Keratinocyte (primary cell): ENCODE measurements at regions not wholly inside any gene's neighbourhood (a gene's known extent, or its start where the extent isn't known, plus 50 kb on each side); places are given as distances from the start of the nearest gene placed in this dataset.

Source experiments
- DNase-seq: peaks from one replicate; pipeline ENCODE4 v3.0.0-alpha.2; 2011; ENCODE audit warnings: low read depth, missing footprints, low spot score
- FAIRE-seq: peaks from 2 replicates; lab custom pipeline; 2011; peaks lifted over from hg19 to GRCh38; lab: Jason Lieb, UNC
- H2AFZ ChIP-seq: 2 replicates; pipeline ENCODE4 v1.6.0; 2012; ENCODE audit warnings: low read length, control low read depth, inconsistent platforms; ENCODE audit not compliant: control insufficient read depth
- H3K27ac ChIP-seq: 2 replicates; pipeline ENCODE4 v1.5.1; 2011; ENCODE audit warnings: low read length; ENCODE audit not compliant: control insufficient read depth, insufficient read depth
- H3K27me3 ChIP-seq: 3 replicates; pipeline ENCODE4 v1.6.0; 2011; ENCODE audit warnings: low read length; ENCODE audit not compliant: control insufficient read depth, insufficient read depth; ENCODE audit errors: extremely low read depth
- H3K36me3 ChIP-seq, 2 experiments: 2 replicates in 1 of 2; 3 replicates in 1 of 2; pipeline ENCODE4 v1.5.1; 2011; ENCODE audit warnings: low read length in 2 of 2, mild to moderate bottlenecking in 1 of 2; ENCODE audit not compliant: control insufficient read depth in 2 of 2, insufficient read depth in 2 of 2; ENCODE audit errors: extremely low read depth in 1 of 2
- H3K4me1 ChIP-seq: 3 replicates; pipeline ENCODE4 v1.5.1; 2011; ENCODE audit warnings: low read length; ENCODE audit not compliant: control insufficient read depth, insufficient read depth; ENCODE audit errors: extremely low read depth
- H3K4me2 ChIP-seq: 3 replicates; pipeline ENCODE4 v1.6.0; 2011; ENCODE audit warnings: low read depth, low read length; ENCODE audit not compliant: control insufficient read depth, insufficient read depth; ENCODE audit errors: extremely low read depth
- H3K4me3 ChIP-seq, 3 experiments: fragments of 200-600 bp in 1 of 3; sonication (generic) in 1 of 3; 2 replicates in 2 of 3; 3 replicates in 1 of 3; pipeline ENCODE4 v1.5.1; 2011 to 2016; ENCODE audit warnings: low read length in 3 of 3, mild to moderate bottlenecking in 3 of 3, control low read depth in 2 of 3, inconsistent platforms in 1 of 3, low read depth in 1 of 3, mixed read lengths in 1 of 3, mixed run types in 1 of 3, moderate library complexity in 1 of 3; ENCODE audit not compliant: control insufficient read depth in 2 of 3, insufficient read depth in 2 of 3; ENCODE audit errors: extremely low read depth in 1 of 3
- H3K79me2 ChIP-seq: 2 replicates; pipeline ENCODE4 v1.6.0; 2012; ENCODE audit warnings: low read length; ENCODE audit not compliant: control insufficient read depth, insufficient read depth
- H3K9ac ChIP-seq: 3 replicates; pipeline ENCODE4 v1.6.0; 2011; ENCODE audit warnings: low read length; ENCODE audit not compliant: control insufficient read depth, insufficient read depth; ENCODE audit errors: extremely low read depth
- H3K9me1 ChIP-seq: 3 replicates; pipeline ENCODE4 v1.6.0; 2011; ENCODE audit warnings: low read length; ENCODE audit not compliant: control insufficient read depth, insufficient read depth; ENCODE audit errors: extremely low read depth
- H3K9me3 ChIP-seq: 2 replicates; pipeline ENCODE4 v1.5.1; 2012; ENCODE audit warnings: low read depth, low read length; ENCODE audit not compliant: control insufficient read depth
- H4K20me1 ChIP-seq: 3 replicates; pipeline ENCODE4 v1.6.0; 2011; ENCODE audit warnings: low read length; ENCODE audit not compliant: control insufficient read depth, insufficient read depth; ENCODE audit errors: extremely low read depth
- CTCF ChIP-seq, 3 experiments: IDR thresholded peaks in 1 of 3; conservative IDR thresholded peaks in 1 of 3; optimal IDR thresholded peaks in 1 of 3; 2 replicates in 2 of 3; 3 replicates in 1 of 3; pipeline versions ENCODE3 to v1.5.1; 2011; ENCODE audit warnings: low read length in 3 of 3, mild to moderate bottlenecking in 3 of 3, moderate library complexity in 2 of 3, control low read depth in 1 of 3, inconsistent platforms in 1 of 3; ENCODE audit not compliant: insufficient read depth in 2 of 3; ENCODE audit errors: extremely low read depth in 1 of 3
- EZH2 ChIP-seq: IDR thresholded peaks from one replicate; pipeline ENCODE4 v1.6.1; 2012; ENCODE audit warnings: inconsistent platforms, mild to moderate bottlenecking, low read length, moderate library complexity
- dilution Hi-C: fragments of 300-500 bp; cut with MboI; formaldehyde crosslinking; loops from one replicate; pipeline ENCODE4 v1.7.0; 2020; ENCODE audit warnings: low sequenced_read_pairs; ENCODE audit not compliant: extremely low pct_ligation_motif_present

GRCh38 chr2:172246649-172247048, 143.9 kb upstream of the DLX2 start:
- Histone ChIP-seq H4K20me1 (no peaks in the 10 kb centered on the region), H3K4me1 (peaks cover 52% of the 10 kb centered on the region), H3K79me2 (no peaks in the 10 kb centered on the region), H3K27ac (peak overlapping the region; percentile 97), H3K9me3 (no peaks in the 10 kb centered on the region), H3K9me1 (no peaks in the 10 kb centered on the region), H3K9ac (no peak overlapping the region), H3K36me3 (no peaks in the 10 kb centered on the region), H3K4me2 (peak overlapping the region; percentile 27), H3K27me3 (no peaks in the 10 kb centered on the region), H3K4me3 (no peak overlapping the region), H2AFZ (no peak overlapping the region)
- TF ChIP-seq EZH2: no peak
- no peak for TF ChIP-seq CTCF (optimal IDR thresholded peaks at IDR 0.05 in 1 of 3, IDR thresholded peaks at IDR 0.05 in 1 of 3, conservative IDR thresholded peaks at IDR 0.05 in 1 of 3; ENCODE audit: extremely low read depth in 1 of 3, insufficient read depth in 2 of 3, low read length in 3 of 3)
- DNase-seq: no peak
- peak; percentile 26 for FAIRE-seq
- dilution Hi-C loops: no loop called here

GRCh38 chr2:172247203-172247602, 144.5 kb upstream of the DLX2 start:
- no peaks in the 10 kb centered on the region for H4K20me1 ChIP-seq
- peak overlapping the region; percentile 27 for H3K4me2 ChIP-seq
- no peak for DNase-seq
- H3K27ac ChIP-seq: peak overlapping the region; percentile 97
- peak; percentile 72 for FAIRE-seq
- dilution Hi-C loops: no loop called here
- no peaks in the 10 kb centered on the region for H3K27me3 ChIP-seq
- H3K4me3 ChIP-seq: no peak overlapping the region
- TF ChIP-seq EZH2: no peak
- no peak for TF ChIP-seq CTCF (optimal IDR thresholded peaks at IDR 0.05 in 1 of 3, IDR thresholded peaks at IDR 0.05 in 1 of 3, conservative IDR thresholded peaks at IDR 0.05 in 1 of 3; ENCODE audit: extremely low read depth in 1 of 3, insufficient read depth in 2 of 3, low read length in 3 of 3)
- no peaks in the 10 kb centered on the region for H3K36me3 ChIP-seq
- no peaks in the 10 kb centered on the region for H3K9me1 ChIP-seq
- H2AFZ ChIP-seq: no peak overlapping the region
- peaks cover 57% of the 10 kb centered on the region for H3K4me1 ChIP-seq
- H3K9ac ChIP-seq: peak overlapping the region; percentile 60
- no peaks in the 10 kb centered on the region for H3K9me3 ChIP-seq
- no peaks in the 10 kb centered on the region for H3K79me2 ChIP-seq
